SU-DHL-6 (cell line): ENCODE measurements at regions not wholly inside any gene's neighbourhood (a gene's known extent, or its start where the extent isn't known, plus 50 kb on each side); places are given as distances from the start of the nearest gene placed in this dataset.

ENCODE experiments used
- H2AFZ ChIP-seq: fragments of 200-600 bp; sonication (generic); 2 replicates; pipeline ENCODE4 v1.6.1; 2014; ENCODE audit warnings: low read depth, mild to moderate bottlenecking, moderate library complexity, mixed read lengths, antibody characterized with exemption, low read length; ENCODE audit not compliant: severe bottlenecking
- H3F3A ChIP-seq: fragments of 200-600 bp; shearing (Covaris generic); 2 replicates; pipeline ENCODE4 v1.6.0; 2016; ENCODE audit warnings: antibody characterized with exemption, mild to moderate bottlenecking; ENCODE audit not compliant: insufficient read depth
- H3K27ac ChIP-seq: fragments of 200-600 bp; sonication (generic); 2 replicates; pipeline ENCODE4 v1.5.1; 2016; ENCODE audit warnings: low read depth, mild to moderate bottlenecking, low read length, moderate library complexity, mixed read lengths
- H3K27me3 ChIP-seq: fragments of 200-600 bp; sonication (generic), shearing (Covaris generic); 2 replicates; pipeline ENCODE4 v1.6.0; 2014; ENCODE audit warnings: mild to moderate bottlenecking, low read length
- H3K36me3 ChIP-seq: fragments of 200-600 bp; sonication (generic); 2 replicates; pipeline ENCODE4 v1.6.1; 2014; ENCODE audit warnings: mild to moderate bottlenecking, low read length, mixed read lengths
- H3K4me2 ChIP-seq: fragments of 300-600, 200-600 bp; shearing (Covaris generic), sonication (generic); 2 replicates; pipeline ENCODE4 v1.6.0; 2014; ENCODE audit warnings: low read length, low read depth, mild to moderate bottlenecking; ENCODE audit not compliant: poor library complexity, severe bottlenecking
- H3K4me3 ChIP-seq: fragments of 200-600 bp; sonication (generic); 2 replicates; pipeline ENCODE4 v1.5.1; 2014; ENCODE audit warnings: antibody characterized with exemption, low read length, mild to moderate bottlenecking, mixed read lengths; ENCODE audit not compliant: insufficient read depth, poor library complexity, severe bottlenecking
- H3K79me2 ChIP-seq: fragments of 200-600 bp; sonication (generic); 2 replicates; pipeline ENCODE4 v1.6.1; 2014; ENCODE audit warnings: mild to moderate bottlenecking, low read length, moderate library complexity; ENCODE audit not compliant: insufficient read depth
- H3K9ac ChIP-seq: fragments of 200-600 bp; sonication (generic); 2 replicates; pipeline ENCODE4 v1.7.0; 2014; ENCODE audit warnings: mild to moderate bottlenecking, low read length
- H3K9me2 ChIP-seq: fragments of 200-600 bp; sonication (generic); replicated peaks from 2 replicates; pipeline ENCODE4 v1.6.1; 2014; ENCODE audit warnings: low read length; ENCODE audit not compliant: insufficient read depth
- H3K9me3 ChIP-seq: fragments of 200-600 bp; sonication (generic); 2 replicates; pipeline ENCODE4 v1.6.1; 2014; ENCODE audit warnings: low read length, mixed read lengths; ENCODE audit not compliant: insufficient read depth
- H4K20me1 ChIP-seq: fragments of 200-600 bp; sonication (generic); 2 replicates; pipeline ENCODE4 v1.6.1; 2014; ENCODE audit warnings: low read depth, mild to moderate bottlenecking, antibody characterized with exemption, low read length, moderate library complexity, mixed read lengths
- CTCF ChIP-seq: fragments of 200-600 bp; sonication (generic); IDR thresholded peaks from one replicate; pipeline ENCODE4 v1.5.1; 2017; ENCODE audit warnings: antibody characterized with exemption, mild to moderate bottlenecking, low read length, moderate library complexity; ENCODE audit not compliant: insufficient read depth, poor library complexity, severe bottlenecking
- EZH2phosphoT487 ChIP-seq: fragments of 200-600 bp; sonication (generic), shearing (Covaris generic); conservative IDR thresholded peaks from 2 replicates; pipeline ENCODE4 v1.6.1; 2018; ENCODE audit warnings: mild to moderate bottlenecking, antibody characterized with exemption, low read length, moderate library complexity, mixed read lengths

GRCh38 chr6:53201270-53201669 lies 52.6 kb upstream of the GCM1 start:
- H2AFZ ChIP-seq: no peak overlapping the region
- H3K4me3 ChIP-seq: no peak overlapping the region
- H3F3A ChIP-seq: no peaks in the 10 kb centered on the region
- H3K9ac ChIP-seq: no peak overlapping the region
- no peak for TF ChIP-seq CTCF
- no peak for TF ChIP-seq EZH2phosphoT487
- no peak overlapping the region for H3K27ac ChIP-seq
- no peaks in the 10 kb centered on the region for H3K27me3 ChIP-seq
- H3K79me2 ChIP-seq: no peaks in the 10 kb centered on the region
- no peak overlapping the region for H3K4me2 ChIP-seq
- H3K9me2 ChIP-seq: no peaks in the 10 kb centered on the region
- no peaks in the 10 kb centered on the region for H4K20me1 ChIP-seq
- H3K9me3 ChIP-seq: no peaks in the 10 kb centered on the region
- no peaks in the 10 kb centered on the region for H3K36me3 ChIP-seq

GRCh38 chr6:53199765-53200164 lies 51.1 kb upstream of the GCM1 start:
- Histone ChIP-seq H3K4me3 (no peak overlapping the region), H3K27ac (no peak overlapping the region), H2AFZ (no peak overlapping the region), H3K27me3 (no peaks in the 10 kb centered on the region), H3K4me2 (no peak overlapping the region), H4K20me1 (no peaks in the 10 kb centered on the region), H3K79me2 (no peaks in the 10 kb centered on the region), H3K9me3 (no peaks in the 10 kb centered on the region), H3K9ac (no peak overlapping the region), H3F3A (no peaks in the 10 kb centered on the region), H3K9me2 (no peaks in the 10 kb centered on the region), H3K36me3 (no peaks in the 10 kb centered on the region)
- TF ChIP-seq EZH2phosphoT487: no peak
- no peak for TF ChIP-seq CTCF

- no peak for TF ChIP-seq EZH2phosphoT487
- no peak for TF ChIP-seq CTCF
- no peak overlapping the region for H3K27ac ChIP-seq
- no peak overlapping the region for H3K9ac ChIP-seq
- H4K20me1 ChIP-seq: no peaks in the 10 kb centered on the region
- no peak overlapping the region for H3K4me2 ChIP-seq
- H3K9me2 ChIP-seq: no peaks in the 10 kb centered on the region
- no peaks in the 10 kb centered on the region for H3K9me3 ChIP-seq
- no peak overlapping the region for H3K4me3 ChIP-seq
- H3F3A ChIP-seq: no peaks in the 10 kb centered on the region
- H3K27me3 ChIP-seq: no peaks in the 10 kb centered on the region
- no peaks in the 10 kb centered on the region for H3K36me3 ChIP-seq
- no peak overlapping the region for H2AFZ ChIP-seq
- H3K79me2 ChIP-seq: no peaks in the 10 kb centered on the region
Measured at GRCh38 chr6:53199156-53199555, 50.5 kb upstream of the GCM1 start.
